H1 (cell line): ENCODE measurements at regions not wholly inside any gene's neighbourhood (a gene's known extent, or its start where the extent isn't known, plus 50 kb on each side); places are given as distances from the start of the nearest gene placed in this dataset.

Experiments used
- CTCF ChIA-PET: fragments of 300-600 bp; sonication (Branson Sonifier 250); formaldehyde crosslinking; loops from one replicate; lab custom pipeline; 2021; ENCODE audit not compliant: partially characterized antibody; lab: Charles Lee
- POLR2A ChIA-PET: fragments of 300-600 bp; sonication (Branson Sonifier 250); formaldehyde crosslinking; loops from one replicate; lab custom pipeline; 2021; ENCODE audit warnings: inconsistent platforms; ENCODE audit not compliant: partially characterized antibody; lab: Charles Lee
- DNase-seq, 2 experiments: peaks; one replicate each; pipeline versions ENCODE4 v3.0.0 to v3.0.0-alpha.2; 2010 to 2022; ENCODE audit warnings: low spot score in 2 of 2, low read depth in 1 of 2, mixed read lengths in 1 of 2
- FAIRE-seq: peaks from 2 replicates; lab custom pipeline; 2011; peaks lifted over from hg19 to GRCh38; lab: Jason Lieb, UNC
- H2AFZ ChIP-seq: 2 replicates; pipeline ENCODE4 v1.8.1; 2012; ENCODE audit warnings: low read length, inconsistent platforms
- H2AK5ac ChIP-seq: 2 replicates; pipeline ENCODE4 v1.6.1; 2013; ENCODE audit warnings: low read depth, low read length
- H2BK120ac ChIP-seq: replicated peaks from 2 replicates; pipeline ENCODE3; 2013; ENCODE audit warnings: low read depth, low read length, inconsistent platforms
- H2BK12ac ChIP-seq: 2 replicates; pipeline ENCODE4 v1.6.1; 2013; ENCODE audit warnings: low read depth, low read length
- H2BK15ac ChIP-seq: 2 replicates; pipeline ENCODE4 v1.6.1; 2013; ENCODE audit warnings: low read length
- H2BK20ac ChIP-seq: 2 replicates; pipeline ENCODE4 v1.6.1; 2013; ENCODE audit warnings: low read length
- H2BK5ac ChIP-seq: 2 replicates; pipeline ENCODE4 v1.6.1; 2013; ENCODE audit warnings: low read depth, low read length
- H3K14ac ChIP-seq: 2 replicates; pipeline ENCODE4 v1.6.1; 2013; ENCODE audit warnings: inconsistent platforms; ENCODE audit not compliant: insufficient read length
- H3K18ac ChIP-seq: 2 replicates; pipeline ENCODE4 v1.6.1; 2013; ENCODE audit warnings: low read length; ENCODE audit errors: extremely low read depth
- H3K23ac ChIP-seq: 2 replicates; pipeline ENCODE4 v1.6.1; 2013; ENCODE audit warnings: inconsistent platforms; ENCODE audit not compliant: insufficient read length
- H3K23me2 ChIP-seq: 2 replicates; pipeline ENCODE4 v1.6.1; 2013; ENCODE audit warnings: low read depth, low read length
- H3K27ac ChIP-seq: 2 replicates; pipeline ENCODE4 v1.6.1; 2011; ENCODE audit warnings: low read depth, low read length, inconsistent platforms
- H3K27me3 ChIP-seq, 4 experiments: replicated peaks in 1 of 4; 1 replicate in 1 of 4; 2 replicates in 3 of 4; pipeline versions ENCODE4 v1.6.1 to v1.8.1; 2011 to 2013; ENCODE audit warnings: low read length in 3 of 4, mild to moderate bottlenecking in 3 of 4, inconsistent platforms in 2 of 4, mixed read lengths in 2 of 4, moderate library complexity in 1 of 4; ENCODE audit not compliant: control insufficient read depth in 3 of 4, insufficient read depth in 3 of 4; ENCODE audit errors: extremely low read depth in 1 of 4
- H3K36me3 ChIP-seq, 4 experiments: 2 replicates each; pipeline versions ENCODE4 v1.6.1 to v1.8.1; 2011 to 2013; ENCODE audit warnings: mild to moderate bottlenecking in 4 of 4, low read length in 3 of 4, moderate library complexity in 2 of 4, control low read depth in 1 of 4, inconsistent platforms in 1 of 4; ENCODE audit not compliant: insufficient read depth in 4 of 4, control insufficient read depth in 2 of 4
- H3K4ac ChIP-seq: replicated peaks from 2 replicates; pipeline ENCODE3; 2013; ENCODE audit warnings: low read length, low read depth, mixed read lengths, inconsistent platforms; ENCODE audit not compliant: insufficient read length
- H3K4me1 ChIP-seq, 4 experiments: replicated peaks in 1 of 4; 1 replicate in 1 of 4; 2 replicates in 3 of 4; pipeline versions ENCODE4 v1.6.1 to v1.8.1; 2011 to 2013; ENCODE audit warnings: low read length in 3 of 4, inconsistent platforms in 2 of 4, mixed read lengths in 1 of 4; ENCODE audit not compliant: insufficient read depth in 4 of 4, control insufficient read depth in 3 of 4
- H3K4me2 ChIP-seq, 2 experiments: 2 replicates each; pipeline versions ENCODE4 v1.6.1 to v1.8.1; 2011 to 2013; ENCODE audit warnings: low read depth in 2 of 2, low read length in 2 of 2, control low read depth in 1 of 2, inconsistent platforms in 1 of 2, mild to moderate bottlenecking in 1 of 2; ENCODE audit not compliant: insufficient read depth in 1 of 2
- H3K4me3 ChIP-seq, 4 experiments: fragments of 200-600, 300-600 bp in 1 of 4; sonication (generic), shearing (Covaris generic), sonication (Bioruptor Twin) in 1 of 4; 2 replicates each; pipeline versions ENCODE4 v1.5.1 to v1.8.1; 2011 to 2016; ENCODE audit warnings: low read length in 4 of 4, low read depth in 3 of 4, control low read depth in 2 of 4, inconsistent platforms in 2 of 4, mild to moderate bottlenecking in 2 of 4, mixed read lengths in 1 of 4, moderate library complexity in 1 of 4; ENCODE audit not compliant: insufficient read depth in 2 of 4; ENCODE audit errors: extremely low read depth in 1 of 4
- H3K56ac ChIP-seq: replicated peaks from 2 replicates; pipeline ENCODE3; 2013; ENCODE audit warnings: low read depth, mild to moderate bottlenecking, mixed read lengths, low read length, inconsistent platforms; ENCODE audit not compliant: insufficient read length
- H3K79me1 ChIP-seq: 2 replicates; pipeline ENCODE4 v1.6.1; 2013; ENCODE audit warnings: low read depth, low read length, control low read depth
- H3K79me2 ChIP-seq, 2 experiments: 2 replicates each; pipeline versions ENCODE4 v1.6.1 to v1.8.1; 2012 to 2013; ENCODE audit warnings: low read length in 2 of 2, mild to moderate bottlenecking in 2 of 2, inconsistent platforms in 1 of 2; ENCODE audit not compliant: insufficient read depth in 2 of 2, control insufficient read depth in 1 of 2
- H3K9ac ChIP-seq, 4 experiments: replicated peaks in 1 of 4; 1 replicate in 1 of 4; 2 replicates in 3 of 4; pipeline versions ENCODE4 v1.6.1 to v1.8.1; 2011 to 2013; ENCODE audit warnings: low read depth in 3 of 4, low read length in 3 of 4, control low read depth in 2 of 4, mild to moderate bottlenecking in 2 of 4, moderate library complexity in 2 of 4, inconsistent platforms in 1 of 4; ENCODE audit errors: extremely low read depth in 1 of 4
- H3K9me3 ChIP-seq, 2 experiments: 2 replicates each; pipeline versions ENCODE4 v1.6.1 to v1.8.1; 2012 to 2013; ENCODE audit warnings: mild to moderate bottlenecking in 2 of 2, moderate library complexity in 2 of 2, control low read depth in 1 of 2, inconsistent platforms in 1 of 2, low read depth in 1 of 2, low read length in 1 of 2, mixed read lengths in 1 of 2; ENCODE audit not compliant: insufficient read depth in 2 of 2
- H4K20me1 ChIP-seq, 2 experiments: replicated peaks in 1 of 2; 2 replicates each; pipeline versions ENCODE3 to v1.8.1; 2011 to 2013; ENCODE audit warnings: inconsistent platforms in 2 of 2, low read length in 2 of 2, mild to moderate bottlenecking in 1 of 2; ENCODE audit not compliant: insufficient read depth in 2 of 2, control insufficient read depth in 1 of 2
- H4K5ac ChIP-seq: 2 replicates; pipeline ENCODE4 v1.6.1; 2013; ENCODE audit warnings: low read length, low read depth, mixed read lengths, inconsistent platforms; ENCODE audit not compliant: insufficient read length
- H4K8ac ChIP-seq: 2 replicates; pipeline ENCODE4 v1.8.0; 2013; ENCODE audit warnings: mild to moderate bottlenecking, moderate library complexity, low read length, inconsistent platforms; ENCODE audit not compliant: insufficient read depth; ENCODE audit errors: extremely low read depth
- H4K91ac ChIP-seq: replicated peaks from 2 replicates; pipeline ENCODE3; 2013; ENCODE audit warnings: low read length, mixed read lengths, inconsistent platforms; ENCODE audit not compliant: insufficient read length
- EP300 ChIP-seq, 2 experiments: IDR thresholded peaks; 1 replicate in 1 of 2; 2 replicates in 1 of 2; pipeline ENCODE4 v1.6.1; 2011 to 2012; ENCODE audit warnings: low read depth in 2 of 2, low read length in 2 of 2, mild to moderate bottlenecking in 2 of 2, borderline replicate concordance in 1 of 2, inconsistent platforms in 1 of 2, moderate library complexity in 1 of 2
- YY1 ChIP-seq: IDR thresholded peaks from 2 replicates; pipeline ENCODE4 v1.6.1; 2011; ENCODE audit warnings: low read depth, mild to moderate bottlenecking, low read length
- WGBS, 2 experiments: shearing (Covaris generic) in 1 of 2; methylation state at CpG; one replicate each; pipeline versions ENCODE4 v1.1.6 to v1.1.7; 2013 to 2015; ENCODE audit warnings: low lambda C conversion rate in 2 of 2, mixed read lengths in 2 of 2, inconsistent platforms in 1 of 2, low coverage in 1 of 2, missing lambda C conversion rate in 1 of 2; ENCODE audit not compliant: insufficient replicate concordance in 2 of 2, insufficient coverage in 1 of 2, insufficient read length in 1 of 2; ENCODE audit errors: extremely low coverage in 1 of 2, missing lambda C conversion rate in 1 of 2; 5-methylcytosine and 5-hydroxymethylcytosine counted together
- TF ChIP-seq, protein P1 (sequence below), 3 experiments: IDR thresholded peaks; 1 replicate in 2 of 3; 2 replicates in 1 of 3; pipeline versions ENCODE4 v1.5.1 to v1.6.1; 2011; ENCODE audit warnings: low read length in 3 of 3, mild to moderate bottlenecking in 3 of 3, inconsistent platforms in 2 of 3, low read depth in 1 of 3, moderate library complexity in 1 of 3; ENCODE audit not compliant: insufficient read depth in 1 of 3; ENCODE audit errors: control extremely low read depth in 1 of 3

DNA sequence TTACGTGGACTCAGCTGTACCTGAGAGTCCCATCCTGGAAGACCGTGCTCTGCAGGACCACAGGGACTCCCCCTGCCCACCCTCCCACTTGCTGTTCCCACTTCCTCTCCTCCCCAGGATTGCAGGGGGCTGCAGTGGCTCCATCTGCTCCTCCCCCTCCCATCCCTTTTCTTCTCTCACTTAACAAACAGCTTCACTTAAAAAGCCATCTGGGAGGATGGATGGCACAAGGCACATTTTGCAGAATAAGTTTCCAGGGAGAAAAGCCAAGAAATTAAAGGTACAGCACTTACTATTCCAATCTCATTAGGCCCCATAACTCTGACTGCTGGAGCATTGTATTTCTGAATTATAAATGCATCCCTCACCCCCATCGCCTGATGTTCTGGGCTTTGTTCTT lies 458.7 kb downstream of the PTPRU start:
- Histone ChIP-seq H3K23me2 (no peaks in the 10 kb centered on the region), H3K79me2 (no peaks in the 10 kb centered on the region), H3K4me2 (no peak overlapping the region), H3K9ac (no peak overlapping the region), H3K36me3 (no peaks in the 10 kb centered on the region), H3K23ac (no peak overlapping the region), H3K4me3 (no peak overlapping the region), H3K4ac (no peak overlapping the region), H3K56ac (no peak overlapping the region), H4K5ac (no peak overlapping the region), H2BK20ac (no peak overlapping the region), H4K20me1 (no peaks in the 10 kb centered on the region), H3K9me3 (peaks cover 0 to 6% of the 10 kb centered on the region in 2 experiments; a peak in 1 of 4 replicates), H4K8ac (no peak overlapping the region), H2AK5ac (no peak overlapping the region), H2BK120ac (no peak overlapping the region), H2BK12ac (no peak overlapping the region), H2BK15ac (no peak overlapping the region), H3K79me1 (no peaks in the 10 kb centered on the region), H4K91ac (no peak overlapping the region), H3K27ac (no peak overlapping the region), H2BK5ac (no peak overlapping the region), H3K14ac (no peak overlapping the region), H2AFZ (no peak overlapping the region), H3K4me1 (no peaks in the 10 kb centered on the region; a peak in 2 of 7 replicates), H3K27me3 (0 out of 7 replicates have a peak, but pooled peaks cover 0 to 4% (median 0%) of the 10 kb centered on the region in 4 experiments), H3K18ac (no peak overlapping the region)
- DNase-seq, result no peak
- 82% methylated on average over 2 of the region's 3 CpGs; no CpG with 5 or more reads in 1 of the 2 experiments for WGBS, 2 experiments
- no peak for FAIRE-seq
- ChIA-PET CTCF (interaction anchor here (1.0 to 16.4 kb wide), 3 partner anchors 5 to 279 kb away, joined by 3 to 163 read pairs (median 163); no protein-coding TSS in a partner anchor), POLR2A (no interaction called here)
- TF ChIP-seq EP300 (IDR thresholded peaks at IDR 0.05; ENCODE audit: borderline replicate concordance in 1 of 2, low read depth in 2 of 2, low read length in 2 of 2) (no peak), YY1 (no peak)
- TF ChIP-seq, protein P1, sequence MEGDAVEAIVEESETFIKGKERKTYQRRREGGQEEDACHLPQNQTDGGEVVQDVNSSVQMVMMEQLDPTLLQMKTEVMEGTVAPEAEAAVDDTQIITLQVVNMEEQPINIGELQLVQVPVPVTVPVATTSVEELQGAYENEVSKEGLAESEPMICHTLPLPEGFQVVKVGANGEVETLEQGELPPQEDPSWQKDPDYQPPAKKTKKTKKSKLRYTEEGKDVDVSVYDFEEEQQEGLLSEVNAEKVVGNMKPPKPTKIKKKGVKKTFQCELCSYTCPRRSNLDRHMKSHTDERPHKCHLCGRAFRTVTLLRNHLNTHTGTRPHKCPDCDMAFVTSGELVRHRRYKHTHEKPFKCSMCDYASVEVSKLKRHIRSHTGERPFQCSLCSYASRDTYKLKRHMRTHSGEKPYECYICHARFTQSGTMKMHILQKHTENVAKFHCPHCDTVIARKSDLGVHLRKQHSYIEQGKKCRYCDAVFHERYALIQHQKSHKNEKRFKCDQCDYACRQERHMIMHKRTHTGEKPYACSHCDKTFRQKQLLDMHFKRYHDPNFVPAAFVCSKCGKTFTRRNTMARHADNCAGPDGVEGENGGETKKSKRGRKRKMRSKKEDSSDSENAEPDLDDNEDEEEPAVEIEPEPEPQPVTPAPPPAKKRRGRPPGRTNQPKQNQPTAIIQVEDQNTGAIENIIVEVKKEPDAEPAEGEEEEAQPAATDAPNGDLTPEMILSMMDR (IDR thresholded peaks at IDR 0.05; ENCODE audit: control extremely low read depth in 1 of 3, insufficient read depth in 1 of 3, low read depth in 1 of 3, low read length in 3 of 3), result no peak
